Keratinocyte (primary cell): ENCODE measurements at regions not wholly inside any gene's neighbourhood (a gene's known extent, or its start where the extent isn't known, plus 50 kb on each side); places are given as distances from the start of the nearest gene placed in this dataset.

Experiments
- DNase-seq: peaks from one replicate; pipeline ENCODE4 v3.0.0-alpha.2; 2011; ENCODE audit warnings: low read depth, missing footprints, low spot score
- FAIRE-seq: peaks from 2 replicates; lab custom pipeline; 2011; peaks lifted over from hg19 to GRCh38; lab: Jason Lieb, UNC
- H2AFZ ChIP-seq: 2 replicates; pipeline ENCODE4 v1.6.0; 2012; ENCODE audit warnings: low read length, control low read depth, inconsistent platforms; ENCODE audit not compliant: control insufficient read depth
- H3K27ac ChIP-seq: 2 replicates; pipeline ENCODE4 v1.5.1; 2011; ENCODE audit warnings: low read length; ENCODE audit not compliant: control insufficient read depth, insufficient read depth
- H3K27me3 ChIP-seq: 3 replicates; pipeline ENCODE4 v1.6.0; 2011; ENCODE audit warnings: low read length; ENCODE audit not compliant: control insufficient read depth, insufficient read depth; ENCODE audit errors: extremely low read depth
- H3K36me3 ChIP-seq, 2 experiments: 2 replicates in 1 of 2; 3 replicates in 1 of 2; pipeline ENCODE4 v1.5.1; 2011; ENCODE audit warnings: low read length in 2 of 2, mild to moderate bottlenecking in 1 of 2; ENCODE audit not compliant: control insufficient read depth in 2 of 2, insufficient read depth in 2 of 2; ENCODE audit errors: extremely low read depth in 1 of 2
- H3K4me1 ChIP-seq: 3 replicates; pipeline ENCODE4 v1.5.1; 2011; ENCODE audit warnings: low read length; ENCODE audit not compliant: control insufficient read depth, insufficient read depth; ENCODE audit errors: extremely low read depth
- H3K4me2 ChIP-seq: 3 replicates; pipeline ENCODE4 v1.6.0; 2011; ENCODE audit warnings: low read depth, low read length; ENCODE audit not compliant: control insufficient read depth, insufficient read depth; ENCODE audit errors: extremely low read depth
- H3K4me3 ChIP-seq, 3 experiments: fragments of 200-600 bp in 1 of 3; sonication (generic) in 1 of 3; 2 replicates in 2 of 3; 3 replicates in 1 of 3; pipeline ENCODE4 v1.5.1; 2011 to 2016; ENCODE audit warnings: low read length in 3 of 3, mild to moderate bottlenecking in 3 of 3, control low read depth in 2 of 3, inconsistent platforms in 1 of 3, low read depth in 1 of 3, mixed read lengths in 1 of 3, mixed run types in 1 of 3, moderate library complexity in 1 of 3; ENCODE audit not compliant: control insufficient read depth in 2 of 3, insufficient read depth in 2 of 3; ENCODE audit errors: extremely low read depth in 1 of 3
- H3K79me2 ChIP-seq: 2 replicates; pipeline ENCODE4 v1.6.0; 2012; ENCODE audit warnings: low read length; ENCODE audit not compliant: control insufficient read depth, insufficient read depth
- H3K9ac ChIP-seq: 3 replicates; pipeline ENCODE4 v1.6.0; 2011; ENCODE audit warnings: low read length; ENCODE audit not compliant: control insufficient read depth, insufficient read depth; ENCODE audit errors: extremely low read depth
- H3K9me1 ChIP-seq: 3 replicates; pipeline ENCODE4 v1.6.0; 2011; ENCODE audit warnings: low read length; ENCODE audit not compliant: control insufficient read depth, insufficient read depth; ENCODE audit errors: extremely low read depth
- H3K9me3 ChIP-seq: 2 replicates; pipeline ENCODE4 v1.5.1; 2012; ENCODE audit warnings: low read depth, low read length; ENCODE audit not compliant: control insufficient read depth
- H4K20me1 ChIP-seq: 3 replicates; pipeline ENCODE4 v1.6.0; 2011; ENCODE audit warnings: low read length; ENCODE audit not compliant: control insufficient read depth, insufficient read depth; ENCODE audit errors: extremely low read depth
- EZH2 ChIP-seq: IDR thresholded peaks from one replicate; pipeline ENCODE4 v1.6.1; 2012; ENCODE audit warnings: inconsistent platforms, mild to moderate bottlenecking, low read length, moderate library complexity
- dilution Hi-C: fragments of 300-500 bp; cut with MboI; formaldehyde crosslinking; loops from one replicate; pipeline ENCODE4 v1.7.0; 2020; ENCODE audit warnings: low sequenced_read_pairs; ENCODE audit not compliant: extremely low pct_ligation_motif_present
- TF ChIP-seq, protein P1 (sequence below), 3 experiments: IDR thresholded peaks in 1 of 3; conservative IDR thresholded peaks in 1 of 3; optimal IDR thresholded peaks in 1 of 3; 2 replicates in 2 of 3; 3 replicates in 1 of 3; pipeline versions ENCODE3 to v1.5.1; 2011; ENCODE audit warnings: low read length in 3 of 3, mild to moderate bottlenecking in 3 of 3, moderate library complexity in 2 of 3, control low read depth in 1 of 3, inconsistent platforms in 1 of 3; ENCODE audit not compliant: insufficient read depth in 2 of 3; ENCODE audit errors: extremely low read depth in 1 of 3

DNA sequence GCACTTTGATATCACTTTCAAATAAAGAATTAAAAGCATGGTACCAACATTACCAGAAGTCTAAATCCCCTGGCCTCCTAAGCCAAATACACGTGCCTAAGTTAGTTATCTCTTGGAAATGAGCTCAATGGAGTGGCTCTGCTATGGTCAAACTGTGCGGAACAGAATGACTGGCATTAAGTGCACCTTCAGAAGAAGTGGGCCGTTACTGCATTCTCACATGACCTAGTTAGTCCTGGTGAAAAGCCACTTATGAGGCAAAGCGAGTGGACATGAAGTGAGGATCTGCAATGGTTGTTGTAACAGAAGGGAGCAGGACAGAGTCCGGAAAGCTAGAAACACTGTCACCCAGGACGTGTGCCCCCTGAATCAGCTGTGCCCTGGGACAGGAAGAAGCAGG is 633.1 kb downstream of the IRX1 start:
- Histone ChIP-seq H3K9me1 (no peaks in the 10 kb centered on the region), H3K27ac (no peak overlapping the region), H3K27me3 (no peaks in the 10 kb centered on the region), H3K4me1 (no peaks in the 10 kb centered on the region), H3K79me2 (no peaks in the 10 kb centered on the region), H3K4me2 (no peak overlapping the region), H4K20me1 (no peaks in the 10 kb centered on the region), H3K9me3 (no peaks in the 10 kb centered on the region), H3K4me3 (no peak overlapping the region), H2AFZ (no peak overlapping the region), H3K36me3 (no peaks in the 10 kb centered on the region), H3K9ac (no peak overlapping the region)
- TF ChIP-seq, protein P1, sequence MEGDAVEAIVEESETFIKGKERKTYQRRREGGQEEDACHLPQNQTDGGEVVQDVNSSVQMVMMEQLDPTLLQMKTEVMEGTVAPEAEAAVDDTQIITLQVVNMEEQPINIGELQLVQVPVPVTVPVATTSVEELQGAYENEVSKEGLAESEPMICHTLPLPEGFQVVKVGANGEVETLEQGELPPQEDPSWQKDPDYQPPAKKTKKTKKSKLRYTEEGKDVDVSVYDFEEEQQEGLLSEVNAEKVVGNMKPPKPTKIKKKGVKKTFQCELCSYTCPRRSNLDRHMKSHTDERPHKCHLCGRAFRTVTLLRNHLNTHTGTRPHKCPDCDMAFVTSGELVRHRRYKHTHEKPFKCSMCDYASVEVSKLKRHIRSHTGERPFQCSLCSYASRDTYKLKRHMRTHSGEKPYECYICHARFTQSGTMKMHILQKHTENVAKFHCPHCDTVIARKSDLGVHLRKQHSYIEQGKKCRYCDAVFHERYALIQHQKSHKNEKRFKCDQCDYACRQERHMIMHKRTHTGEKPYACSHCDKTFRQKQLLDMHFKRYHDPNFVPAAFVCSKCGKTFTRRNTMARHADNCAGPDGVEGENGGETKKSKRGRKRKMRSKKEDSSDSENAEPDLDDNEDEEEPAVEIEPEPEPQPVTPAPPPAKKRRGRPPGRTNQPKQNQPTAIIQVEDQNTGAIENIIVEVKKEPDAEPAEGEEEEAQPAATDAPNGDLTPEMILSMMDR (optimal IDR thresholded peaks at IDR 0.05 in 1 of 3, IDR thresholded peaks at IDR 0.05 in 1 of 3, conservative IDR thresholded peaks at IDR 0.05 in 1 of 3; ENCODE audit: extremely low read depth in 1 of 3, insufficient read depth in 2 of 3, low read length in 3 of 3): no peak
- TF ChIP-seq EZH2: no peak
- dilution Hi-C loops: no loop called here
- FAIRE-seq (no peak), DNase-seq (no peak)

DNA sequence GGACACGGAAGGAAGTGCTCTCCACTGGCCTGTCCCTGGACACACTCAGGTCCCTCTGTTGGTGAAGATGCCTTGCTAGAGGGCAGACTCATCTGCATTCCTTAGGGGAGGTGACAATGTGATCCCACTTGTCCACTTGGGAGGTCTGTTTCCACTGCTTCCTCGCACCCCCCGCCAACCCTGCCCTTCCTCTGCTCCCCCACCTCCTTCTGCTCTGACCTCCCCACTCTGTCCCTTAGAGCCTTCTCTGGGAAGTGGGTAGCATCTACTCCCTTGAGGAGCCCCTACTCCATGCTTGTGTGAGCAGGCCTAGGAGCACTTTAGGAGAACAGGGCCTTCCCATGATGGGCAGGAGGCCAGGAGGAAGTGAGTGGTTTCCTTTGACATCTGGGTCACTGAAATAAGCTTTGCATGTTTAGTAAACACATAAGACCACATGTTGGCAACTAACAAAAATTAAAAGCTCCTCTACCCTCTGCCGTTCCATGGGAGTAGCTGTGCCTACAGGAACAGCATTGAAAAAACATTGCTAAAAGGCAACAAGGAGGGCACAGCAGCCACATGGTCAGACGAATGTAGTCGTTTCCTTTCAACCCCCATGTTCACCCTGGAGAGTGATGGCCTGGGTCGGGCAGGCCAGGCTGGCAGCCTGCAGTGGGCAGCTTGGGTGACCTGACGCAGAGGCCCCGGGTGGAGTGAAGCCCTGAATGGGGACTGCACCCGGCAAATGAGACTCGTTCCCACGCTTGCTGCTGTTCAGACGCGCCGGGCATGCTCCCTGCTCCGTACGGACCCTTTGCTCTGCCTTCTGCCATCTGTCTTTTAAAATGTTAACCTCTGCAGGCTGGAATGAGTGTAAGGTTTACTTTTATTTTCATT is 634.0 kb downstream of the IRX1 start:
- Histone ChIP-seq H3K36me3 (no peaks in the 10 kb centered on the region), H3K9me3 (no peaks in the 10 kb centered on the region), H3K27ac (no peak overlapping the region), H3K27me3 (no peaks in the 10 kb centered on the region), H3K9me1 (no peaks in the 10 kb centered on the region), H3K79me2 (no peaks in the 10 kb centered on the region), H3K9ac (no peak overlapping the region), H2AFZ (no peak overlapping the region), H4K20me1 (no peaks in the 10 kb centered on the region), H3K4me3 (no peak overlapping the region), H3K4me2 (no peak overlapping the region), H3K4me1 (no peaks in the 10 kb centered on the region)
- FAIRE-seq (no peak), DNase-seq (no peak)
- TF ChIP-seq, protein P1 (optimal IDR thresholded peaks at IDR 0.05 in 1 of 3, IDR thresholded peaks at IDR 0.05 in 1 of 3, conservative IDR thresholded peaks at IDR 0.05 in 1 of 3; ENCODE audit: extremely low read depth in 1 of 3, insufficient read depth in 2 of 3, low read length in 3 of 3): no peak
- TF ChIP-seq EZH2: no peak
- dilution Hi-C loops: no loop called here
